Skin epidermis (tissue), 12 donors: ENCODE measurements at regions not wholly inside any gene's neighbourhood (a gene's known extent, or its start where the extent isn't known, plus 50 kb on each side); places are given as distances from the start of the nearest gene placed in this dataset.

ENCODE experiments used
- H3K27ac ChIP-seq, 21 experiments: fragments of 200-600 bp; sonication (generic) in 11 of 21; one replicate each; pipeline ENCODE4 v1.5.0; 2020; ENCODE audit warnings: mild to moderate bottlenecking in 3 of 21, inconsistent platforms in 2 of 21, moderate library complexity in 2 of 21
- H3K4me3 ChIP-seq, 7 experiments: fragments of 200-600 bp; sonication (generic) in 2 of 7; one replicate each; pipeline ENCODE4 v1.5.0; 2020; ENCODE audit warnings: inconsistent platforms in 2 of 7, mild to moderate bottlenecking in 2 of 7, moderate library complexity in 1 of 7

GRCh38 chr10:30256084-30256483, 93.0 kb downstream of the MTPAP start:
- no peak overlapping the region for H3K4me3 ChIP-seq
- no peak overlapping the region for H3K27ac ChIP-seq

- no peak overlapping the region for H3K4me3 ChIP-seq
Observed at GRCh38 chr10:30254926-30255325, 94.2 kb downstream of the MTPAP start.

GRCh38 chr10:30248728-30249127, 100.3 kb downstream of the MTPAP start:
- no peak overlapping the region for H3K27ac ChIP-seq
- H3K4me3 ChIP-seq = no peak overlapping the region

More at GRCh38 chr10:30254926-30255325, 94.2 kb downstream of the MTPAP start:
- H3K27ac ChIP-seq = no peak overlapping the region

GRCh38 chr10:30247704-30248103, 101.4 kb downstream of the MTPAP start:
- Histone ChIP-seq H3K27ac (no peak overlapping the region), H3K4me3 (no peak overlapping the region)

DNA sequence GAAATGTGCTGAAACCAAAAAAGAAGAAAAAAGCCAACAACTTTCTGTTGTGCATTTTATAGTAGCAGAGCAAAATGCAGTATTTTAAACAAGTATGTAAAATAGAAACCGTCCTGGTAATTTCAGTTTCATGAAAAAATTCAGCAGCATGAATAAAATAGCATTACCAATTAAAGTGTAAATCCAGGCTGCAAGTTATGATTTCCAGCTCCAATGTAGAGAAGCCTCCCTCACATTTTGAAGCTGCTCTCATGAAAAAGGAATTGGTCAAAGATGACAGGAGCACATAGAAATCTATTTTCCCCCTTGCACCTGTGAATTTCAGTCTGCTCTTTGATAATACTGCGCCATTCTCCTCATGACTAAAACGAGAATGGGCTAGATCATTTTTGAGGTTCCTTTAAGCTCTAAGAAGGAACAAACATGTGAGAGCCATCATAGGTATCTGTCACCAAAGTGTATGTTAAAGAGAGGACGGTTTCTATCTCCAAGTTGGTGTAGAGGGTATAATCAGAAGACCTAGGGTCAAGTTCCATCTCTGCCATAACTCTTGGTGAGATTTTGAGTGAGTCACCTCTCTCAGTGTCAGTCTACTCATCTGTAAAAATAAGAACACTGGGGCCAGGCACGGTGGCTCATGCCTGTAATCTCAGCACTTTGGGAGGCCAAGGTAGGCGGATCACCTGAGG, 107.5 kb downstream of the MTPAP start:
- Histone ChIP-seq H3K27ac (no peak overlapping the region), H3K4me3 (no peak overlapping the region)

- no peak overlapping the region for H3K4me3 ChIP-seq
- H3K27ac ChIP-seq = no peak overlapping the region
Observed at GRCh38 chr10:30238836-30239235, 110.2 kb downstream of the MTPAP start.

- no peak overlapping the region for H3K4me3 ChIP-seq
- no peak overlapping the region for H3K27ac ChIP-seq
Observed at GRCh38 chr10:30233186-30233959, 115.7 kb downstream of the MTPAP start.

DNA sequence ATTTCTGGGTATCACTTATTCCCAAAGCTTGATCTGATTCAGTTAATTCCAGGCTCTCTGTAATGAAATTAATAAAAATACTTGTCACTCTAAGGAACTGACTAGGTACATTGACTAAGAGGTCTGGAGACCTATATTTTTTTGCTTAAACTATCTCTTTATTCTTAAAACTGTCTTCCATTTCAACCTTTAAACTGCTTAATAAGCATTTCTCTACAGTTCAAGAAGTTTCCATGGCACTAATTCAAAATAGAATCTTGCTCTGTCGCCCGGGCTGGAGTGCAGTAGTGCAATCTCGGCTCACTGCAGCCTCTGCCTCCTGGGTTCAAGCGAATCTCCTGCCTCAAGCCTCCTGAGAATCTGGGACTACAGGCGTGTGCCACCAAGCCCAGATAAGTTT, 117.4 kb downstream of the MTPAP start:
- no peak overlapping the region for H3K27ac ChIP-seq
- H3K4me3 ChIP-seq = no peak overlapping the region

GRCh38 chr10:30231071-30231652, 117.9 kb downstream of the MTPAP start:
- Histone ChIP-seq H3K27ac (no peak overlapping the region), H3K4me3 (no peak overlapping the region)

DNA sequence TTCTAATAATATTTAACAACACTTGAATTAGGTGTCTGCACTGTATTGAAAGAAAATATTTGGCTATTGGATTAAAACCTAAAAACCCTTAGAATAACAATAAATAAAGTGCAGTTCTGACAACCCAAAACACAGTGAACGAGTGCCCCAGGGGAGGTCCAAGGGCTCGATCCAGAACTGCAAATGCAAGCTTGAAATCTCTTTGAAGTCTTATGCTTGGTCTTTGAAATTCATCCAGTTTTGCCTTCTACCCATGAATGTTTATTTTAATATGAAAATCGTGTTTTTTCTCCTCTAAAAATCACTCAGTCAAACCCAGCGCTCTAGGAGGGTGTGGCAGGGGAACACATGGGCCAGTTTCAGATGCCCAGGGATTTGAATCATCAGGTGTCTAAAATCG, 119.5 kb downstream of the MTPAP start:
- no peak overlapping the region for H3K4me3 ChIP-seq
- H3K27ac ChIP-seq = no peak overlapping the region

GRCh38 chr10:30228417-30229036, 120.6 kb downstream of the MTPAP start:
- Histone ChIP-seq H3K27ac (no peak overlapping the region), H3K4me3 (no peak overlapping the region)

DNA sequence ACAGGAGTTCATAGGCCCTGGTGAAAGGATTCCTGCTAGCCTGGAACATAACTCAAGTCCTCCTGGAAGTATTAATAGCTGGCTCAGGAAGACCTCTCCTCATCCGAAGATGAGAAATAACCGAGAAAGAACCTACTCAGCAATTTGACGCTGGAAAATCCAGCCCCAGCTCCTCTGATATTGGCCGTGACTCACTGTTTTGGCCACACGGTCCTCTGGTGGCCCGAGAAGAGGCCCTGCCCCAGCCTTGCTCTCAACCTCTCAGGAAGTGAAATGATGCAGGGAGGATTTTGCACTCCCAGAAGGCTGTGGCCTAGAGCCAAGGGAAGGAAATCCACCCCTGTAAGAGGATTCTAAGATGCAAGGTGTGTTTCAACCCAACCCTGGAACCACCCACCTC, 121.6 kb downstream of the MTPAP start:
- Histone ChIP-seq H3K27ac (no peak overlapping the region), H3K4me3 (no peak overlapping the region)

DNA sequence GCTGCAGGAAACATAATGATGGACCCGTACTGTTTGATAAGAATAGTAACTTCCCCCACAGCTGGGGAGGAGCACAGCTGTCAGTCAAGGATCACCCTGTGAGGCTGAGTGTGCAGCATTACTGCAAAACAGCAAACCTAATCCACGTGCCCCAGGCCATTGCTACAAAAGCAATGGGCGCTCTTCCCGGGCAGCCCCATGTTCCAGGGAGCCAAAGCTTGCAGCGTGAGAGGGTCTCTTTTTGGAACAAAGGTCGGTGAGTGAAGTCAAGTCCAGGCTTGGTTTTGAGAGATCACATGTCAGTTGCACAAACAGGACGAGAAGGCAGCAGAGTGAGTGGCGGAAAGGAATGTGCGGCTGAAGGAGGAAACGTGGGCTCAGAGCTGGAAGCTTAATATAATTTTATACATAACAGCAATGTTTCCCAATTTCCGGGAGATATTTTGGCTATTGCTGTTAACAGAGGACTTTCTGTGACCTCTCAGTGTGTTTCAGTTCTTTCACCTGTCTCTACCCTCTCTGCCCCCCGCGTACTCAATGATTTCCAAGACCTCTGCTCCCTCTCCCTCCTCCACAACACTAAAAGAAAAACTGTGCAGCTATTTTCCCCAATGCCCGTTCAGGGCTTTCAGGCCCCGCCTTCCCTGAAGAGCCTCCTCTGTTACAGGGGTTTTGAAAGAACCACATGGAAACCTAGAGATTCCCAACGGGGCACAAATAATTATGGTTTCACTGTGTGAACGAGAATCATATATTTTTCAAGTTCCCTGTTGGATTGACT, 128.9 kb downstream of the MTPAP start:
- Histone ChIP-seq H3K4me3 (peak overlapping the region in 1 of 7 experiments; percentile 19), H3K27ac (peak overlapping the region in 9 of 21 experiments; percentile 9 to 72 (median 42))

DNA sequence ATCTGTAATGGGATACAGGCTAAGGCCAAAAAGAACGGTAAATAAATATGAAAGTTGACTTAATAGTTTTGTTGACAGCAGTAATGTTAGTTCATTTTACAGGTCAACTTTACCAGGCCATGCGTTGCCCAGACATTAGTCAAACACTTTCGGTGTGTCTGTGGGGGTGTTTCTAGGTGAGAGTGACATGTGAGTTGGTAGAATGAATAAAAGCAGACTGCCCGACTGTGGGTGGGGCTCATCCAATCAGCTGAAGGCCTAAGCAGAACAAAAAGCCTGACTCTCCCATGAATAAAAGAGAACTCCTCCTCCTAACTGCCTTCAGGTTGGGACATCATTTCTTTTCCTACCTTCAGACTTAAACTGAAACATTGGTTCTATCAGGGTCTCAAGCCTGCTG, 132.3 kb downstream of the MTPAP start:
- Histone ChIP-seq H3K27ac (no peak overlapping the region), H3K4me3 (no peak overlapping the region)

DNA sequence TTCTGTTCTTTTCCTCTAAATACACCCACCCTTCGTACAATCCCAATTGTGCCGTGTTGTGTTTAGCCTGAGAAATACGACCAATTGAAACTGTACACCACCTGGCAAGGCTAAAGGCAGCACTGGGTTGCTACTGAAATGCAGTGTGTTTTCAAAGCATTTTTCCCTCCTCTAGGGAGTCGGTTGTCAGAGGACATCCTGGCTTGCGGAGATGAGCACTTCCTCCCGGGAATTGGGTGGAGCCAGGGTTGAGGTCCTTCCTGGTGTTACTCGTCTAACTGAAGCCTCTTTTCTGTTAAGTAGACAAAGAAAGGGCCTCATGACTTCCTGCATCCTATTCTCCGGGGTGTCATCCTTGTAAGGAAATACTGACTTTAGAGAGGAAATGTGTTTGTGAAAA, 133.5 kb downstream of the MTPAP start:
- H3K27ac ChIP-seq = peak overlapping the region in 4 of 21 experiments; percentile 9 to 59 (median 42)
- H3K4me3 ChIP-seq = no peak overlapping the region

GRCh38 chr10:30215141-30215540, 133.9 kb downstream of the MTPAP start:
- Histone ChIP-seq H3K4me3 (no peak overlapping the region), H3K27ac (peak overlapping the region in 4 of 21 experiments; percentile 9 to 59 (median 42))

DNA sequence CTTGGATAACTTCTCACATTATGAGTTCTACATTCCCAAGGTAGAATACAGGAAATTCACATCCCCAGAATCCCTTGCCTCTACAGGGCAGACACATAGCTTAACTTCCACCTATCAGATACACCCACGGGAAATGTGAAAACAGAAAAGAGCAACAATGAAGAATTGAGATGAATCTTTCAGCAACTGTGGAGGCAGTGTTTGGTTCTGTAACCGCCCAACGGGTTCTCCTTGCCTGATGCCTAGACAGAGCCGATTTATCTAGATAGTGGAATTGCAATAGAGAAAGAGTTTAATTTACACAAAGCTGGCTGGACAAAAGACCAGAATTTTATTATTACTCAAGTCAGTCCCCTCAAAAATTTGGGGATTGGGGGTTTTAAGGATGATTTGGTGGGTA, 138.8 kb downstream of the MTPAP start:
- H3K4me3 ChIP-seq = no peak overlapping the region
- no peak overlapping the region for H3K27ac ChIP-seq

DNA sequence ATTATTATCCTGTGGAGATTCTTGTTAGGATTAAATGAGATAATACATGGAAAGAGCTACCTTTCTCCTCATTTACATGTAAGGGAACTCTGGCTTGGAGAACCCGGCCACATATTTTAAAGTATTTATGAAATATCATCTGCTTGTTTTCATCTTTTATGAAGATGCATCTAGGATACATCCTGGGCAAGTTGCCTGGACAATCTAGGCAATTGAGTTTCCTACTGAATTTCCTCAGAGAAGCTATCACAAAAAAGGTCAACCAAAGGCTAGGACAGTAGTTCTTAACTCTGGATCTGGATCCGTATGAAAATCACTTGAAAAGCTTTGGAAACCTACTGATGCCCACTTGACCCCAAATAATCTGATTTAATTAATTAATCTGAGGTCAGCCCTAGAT, 140.7 kb downstream of the MTPAP start:
- no peak overlapping the region for H3K4me3 ChIP-seq
- H3K27ac ChIP-seq = no peak overlapping the region

DNA sequence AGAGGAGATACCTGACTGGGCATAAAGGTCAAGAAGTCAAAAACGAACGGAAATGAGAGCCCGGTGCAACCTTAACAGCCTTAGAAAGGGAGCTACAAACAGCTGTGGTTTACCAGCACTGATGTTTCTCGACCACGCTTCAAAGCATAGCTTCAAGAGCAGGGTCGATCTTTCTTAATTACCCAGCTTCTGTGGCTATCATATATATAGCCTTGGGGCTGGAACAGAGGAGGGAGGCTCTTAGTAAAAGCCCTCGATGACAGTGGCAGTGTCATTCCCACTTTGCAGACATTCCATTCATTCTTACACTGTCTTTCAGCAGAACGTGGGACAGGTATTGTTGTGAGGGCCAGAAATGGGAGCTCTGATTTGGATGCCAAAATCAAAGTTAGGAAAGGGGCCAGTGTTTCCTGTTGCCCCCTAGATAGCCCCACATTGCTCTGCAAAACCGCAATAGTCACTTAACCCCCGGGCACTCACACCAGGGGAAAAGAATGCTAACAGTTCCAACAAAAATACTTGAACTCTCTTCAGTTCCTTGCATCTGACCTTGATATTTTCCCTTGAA, 141.5 kb downstream of the MTPAP start:
- Histone ChIP-seq H3K4me3 (no peak overlapping the region), H3K27ac (no peak overlapping the region)
